ENCODE measurements at regions not wholly inside any gene's neighbourhood (a gene's known extent, or its start where the extent isn't known, plus 50 kb on each side); places are given as distances from the start of the nearest gene placed in this dataset.

- no peak for DNase-seq (ENCODE audit: low spot score)
- H3K4me3 Mint-ChIP-seq = no peak overlapping the region
- ChIA-PET POLR2A (no interaction called here), CTCF (no interaction called here)
- no peaks in the 10 kb centered on the region for H3K27me3 Mint-ChIP-seq (ENCODE audit: low read depth)
- no peaks in the 10 kb centered on the region for H3K4me1 Mint-ChIP-seq
- ATAC-seq = no peak
- H3K27ac Mint-ChIP-seq = no peak overlapping the region
- TF ChIP-seq MYBL2 (CRISPR knock-in tag; IDR thresholded peaks at IDR 0.05) (no peak), PREB (CRISPR knock-in tag; IDR thresholded peaks at IDR 0.05; ENCODE audit: borderline replicate concordance) (no peak), AR (CRISPR knock-in tag; IDR thresholded peaks at IDR 0.05) (no peak), ZNF281 (CRISPR knock-in tag; IDR thresholded peaks at IDR 0.05) (no peak), ZNF219 (CRISPR knock-in tag; IDR thresholded peaks at IDR 0.05; ENCODE audit: borderline replicate concordance) (no peak)
- no peaks in the 10 kb centered on the region for H3K36me3 Mint-ChIP-seq
- peaks cover 8% of the 10 kb centered on the region; the same call in 1 of the 2 replicates for H3K9me3 Mint-ChIP-seq
These were observed 301.3 kb downstream of the PLPP3 start for GRCh38 chr1:56278061-56278460.

DNA sequence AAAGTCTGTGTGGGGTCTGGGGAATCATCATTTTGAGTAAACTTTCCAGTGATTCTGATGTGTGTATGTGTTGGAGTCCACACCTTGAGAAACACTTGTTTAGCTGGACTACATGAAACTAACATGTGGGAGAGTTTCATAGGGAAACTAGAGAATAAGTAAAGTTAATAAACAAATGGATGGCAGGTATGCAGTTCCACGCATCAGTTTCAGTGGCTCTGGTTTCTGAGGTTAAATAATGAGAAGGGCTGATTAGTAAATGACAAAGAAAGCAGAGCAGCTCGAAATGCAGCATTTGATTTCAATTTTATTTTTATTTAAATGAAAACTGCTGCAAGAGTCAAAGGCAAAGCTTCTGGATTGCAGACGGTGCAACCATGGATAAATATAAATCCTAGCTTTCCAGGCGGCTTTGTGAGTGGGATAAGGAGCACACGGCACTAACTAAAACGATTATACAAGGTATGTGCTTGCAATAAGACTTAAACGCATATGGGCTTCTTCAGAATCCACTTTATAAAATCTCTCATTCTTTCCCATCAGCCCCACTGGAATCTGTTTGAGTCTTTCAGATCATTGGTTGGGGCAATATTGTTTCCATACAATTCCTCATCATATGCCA, 310.7 kb downstream of the PLPP3 start:
- ATAC-seq = no peak
- TF ChIP-seq STAT6 (CRISPR knock-in tag; conservative IDR thresholded peaks at IDR 0.05; ENCODE audit: low read depth) (no peak), AR (CRISPR knock-in tag; IDR thresholded peaks at IDR 0.05) (no peak), ATF1 (CRISPR knock-in tag; IDR thresholded peaks at IDR 0.05) (no peak), HMGA2 (CRISPR knock-in tag; IDR thresholded peaks at IDR 0.05) (no peak), TP53 (CRISPR knock-in tag; IDR thresholded peaks at IDR 0.05) (no peak), PRRX2 (CRISPR knock-in tag; IDR thresholded peaks at IDR 0.05) (no peak), ZNF121 (CRISPR knock-in tag; IDR thresholded peaks at IDR 0.05) (no peak), ZNF232 (CRISPR knock-in tag; IDR thresholded peaks at IDR 0.05) (no peak), TEAD1 (CRISPR knock-in tag; IDR thresholded peaks at IDR 0.05) (no peak)
- TF ChIP-seq, protein P1, sequence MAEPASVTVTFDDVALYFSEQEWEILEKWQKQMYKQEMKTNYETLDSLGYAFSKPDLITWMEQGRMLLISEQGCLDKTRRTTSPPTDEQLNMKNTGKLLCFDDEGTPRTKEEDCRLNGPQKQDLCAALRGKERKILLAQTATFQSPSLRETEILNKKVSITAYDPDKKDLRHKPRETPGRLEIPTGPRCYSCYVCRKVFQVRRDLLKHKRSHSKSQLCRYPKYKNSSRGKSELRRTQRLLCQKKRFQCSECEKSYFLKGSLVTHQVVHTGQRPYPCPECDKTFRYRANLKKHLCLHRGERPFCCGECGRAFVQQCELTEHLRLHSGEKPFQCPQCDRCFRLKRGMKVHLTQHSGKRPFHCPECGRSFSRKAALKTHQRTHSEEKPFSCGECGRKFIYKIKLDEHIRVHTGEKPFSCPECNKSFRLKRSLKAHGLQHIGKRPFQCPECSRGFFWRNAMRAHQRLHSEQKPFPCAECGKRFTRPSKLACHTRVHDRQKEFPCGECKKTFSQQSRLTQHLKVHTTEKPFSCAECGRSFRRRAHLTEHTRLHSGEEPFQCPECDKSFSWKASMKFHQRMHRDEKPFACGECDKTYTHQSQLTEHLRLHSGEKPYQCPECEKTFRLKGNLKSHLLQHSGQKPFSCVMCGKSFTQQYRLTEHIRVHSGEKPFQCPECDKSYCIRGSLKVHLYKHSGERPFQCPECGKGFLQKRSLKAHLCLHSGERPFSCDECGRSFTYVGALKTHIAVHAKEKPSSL (CRISPR knock-in tag; conservative IDR thresholded peaks at IDR 0.05) = no peak
- no peaks in the 10 kb centered on the region; the same call in 1 of the 2 replicates for H3K9me3 Mint-ChIP-seq
- CTCF ChIA-PET = no interaction called here
- no peaks in the 10 kb centered on the region for H3K27me3 Mint-ChIP-seq (ENCODE audit: low read depth)
- no peak for DNase-seq (ENCODE audit: low spot score)
- H3K27ac Mint-ChIP-seq = no peak overlapping the region; the same call in 1 of the 2 replicates
- POLR2A ChIA-PET = interaction anchor here (0.5 kb wide), 1 partner anchor 26 kb away, joined by 3 read pairs; no protein-coding TSS in a partner anchor
- H3K4me3 Mint-ChIP-seq = no peak overlapping the region
- H3K36me3 Mint-ChIP-seq = no peaks in the 10 kb centered on the region
- H3K4me1 Mint-ChIP-seq = no peaks in the 10 kb centered on the region
